HEK293T (cell line): ENCODE measurements at regions not wholly inside any gene's neighbourhood (a gene's known extent, or its start where the extent isn't known, plus 50 kb on each side); places are given as distances from the start of the nearest gene placed in this dataset.

Experiments used
- ARNT ChIP-seq: fragments of 450-650 bp; IDR thresholded peaks from 2 replicates; pipeline ENCODE4 v1.6.1; 2017; ENCODE audit warnings: mild to moderate bottlenecking
- BHLHE40 ChIP-seq: fragments of 450-650 bp; IDR thresholded peaks from 2 replicates; pipeline ENCODE4 v1.6.1; 2016; ENCODE audit warnings: mild to moderate bottlenecking, moderate library complexity, borderline replicate concordance
- CTBP1 ChIP-seq: fragments of 450-650 bp; IDR thresholded peaks from 2 replicates; pipeline ENCODE4 v1.6.1; 2016; ENCODE audit warnings: borderline replicate concordance
- ELF4 ChIP-seq: fragments of 450-650 bp; IDR thresholded peaks from 2 replicates; pipeline ENCODE4 v1.6.1; 2017; ENCODE audit warnings: antibody characterized with exemption
- FOXK2 ChIP-seq: fragments of 450-650 bp; IDR thresholded peaks from 2 replicates; pipeline ENCODE4 v1.6.1; 2016; ENCODE audit warnings: mild to moderate bottlenecking
- FOXM1 ChIP-seq: fragments of 450-650 bp; IDR thresholded peaks from 2 replicates; pipeline ENCODE4 v1.6.1; 2017; ENCODE audit warnings: mild to moderate bottlenecking, borderline replicate concordance
- HDGF ChIP-seq: fragments of 450-650 bp; IDR thresholded peaks from 2 replicates; pipeline ENCODE4 v1.6.1; 2017; ENCODE audit warnings: antibody characterized with exemption, borderline replicate concordance
- NFRKB ChIP-seq: fragments of 450-650 bp; IDR thresholded peaks from 2 replicates; pipeline ENCODE4 v1.6.1; 2016; ENCODE audit warnings: mild to moderate bottlenecking, moderate library complexity
- SP1 ChIP-seq: fragments of 450-650 bp; IDR thresholded peaks from 2 replicates; pipeline ENCODE4 v1.6.1; 2017
- SUZ12 ChIP-seq: fragments of 450-650 bp; IDR thresholded peaks from 2 replicates; pipeline ENCODE4 v1.6.1; 2016; ENCODE audit warnings: mild to moderate bottlenecking
- TARDBP ChIP-seq: fragments of 450-650 bp; IDR thresholded peaks from 2 replicates; pipeline ENCODE4 v1.6.1; 2016
- ZNF384 ChIP-seq: fragments of 450-650 bp; IDR thresholded peaks from 2 replicates; pipeline ENCODE4 v1.6.1; 2016
- TF ChIP-seq, protein P1 (sequence below): fragments of 450-650 bp; IDR thresholded peaks from 2 replicates; pipeline ENCODE4 v1.6.1; 2016

DNA sequence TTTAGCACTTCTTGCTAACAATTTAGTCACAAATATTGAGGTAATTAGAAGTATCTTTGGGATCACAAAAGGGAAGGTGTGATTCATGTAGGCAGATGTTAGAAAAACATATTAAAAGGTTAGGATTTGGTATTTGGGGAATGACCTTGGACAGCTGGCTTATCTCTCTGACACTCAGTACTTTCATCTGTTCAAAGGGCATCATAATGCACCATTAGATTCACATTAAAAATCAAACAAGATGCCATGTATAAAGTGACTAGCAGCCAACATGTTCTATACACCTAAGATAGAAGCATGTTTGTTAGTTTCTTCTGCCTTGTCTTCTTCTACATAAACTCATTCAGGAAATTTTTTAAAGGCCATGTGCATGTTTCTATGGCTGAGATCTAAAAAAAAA is 56.5 kb upstream of the ESRRG start:
- TF ChIP-seq FOXK2 (no peak), SUZ12 (no peak), HDGF (no peak), SP1 (no peak), ARNT (no peak), NFRKB (no peak), CTBP1 (no peak), TARDBP (no peak), BHLHE40 (no peak), FOXM1 (no peak), ELF4 (no peak), ZNF384 (no peak)
- TF ChIP-seq, protein P1, sequence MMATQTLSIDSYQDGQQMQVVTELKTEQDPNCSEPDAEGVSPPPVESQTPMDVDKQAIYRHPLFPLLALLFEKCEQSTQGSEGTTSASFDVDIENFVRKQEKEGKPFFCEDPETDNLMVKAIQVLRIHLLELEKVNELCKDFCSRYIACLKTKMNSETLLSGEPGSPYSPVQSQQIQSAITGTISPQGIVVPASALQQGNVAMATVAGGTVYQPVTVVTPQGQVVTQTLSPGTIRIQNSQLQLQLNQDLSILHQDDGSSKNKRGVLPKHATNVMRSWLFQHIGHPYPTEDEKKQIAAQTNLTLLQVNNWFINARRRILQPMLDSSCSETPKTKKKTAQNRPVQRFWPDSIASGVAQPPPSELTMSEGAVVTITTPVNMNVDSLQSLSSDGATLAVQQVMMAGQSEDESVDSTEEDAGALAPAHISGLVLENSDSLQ, result no peak
